HEK293 (cell line): ENCODE measurements at regions not wholly inside any gene's neighbourhood (a gene's known extent, or its start where the extent isn't known, plus 50 kb on each side); places are given as distances from the start of the nearest gene placed in this dataset.

Experiments used
- CTCF ChIA-PET: fragments of 350-600 bp; formaldehyde crosslinking; extraction: SDS; loops from one replicate; lab custom pipeline; 2021; ENCODE audit warnings: antibody characterized with exemption; lab: Yijun Ruan, JAX
- POLR2A ChIA-PET: fragments of 300-600 bp; formaldehyde crosslinking; extraction: SDS; loops from one replicate; lab custom pipeline; 2020; ENCODE audit warnings: antibody characterized with exemption, inconsistent platforms; lab: Yijun Ruan, JAX
- H3K27ac ChIP-seq: fragments of 200-500 bp; sonication (Bioruptor generic); 2 replicates; pipeline ENCODE4 v1.5.1; 2014; ENCODE audit warnings: low read depth, low read length, control low read depth, inconsistent platforms; ENCODE audit errors: extremely low read depth
- H3K36me3 ChIP-seq, 2 experiments: fragments of 200-500 bp in 1 of 2; sonication (Bioruptor generic) in 1 of 2; 1 replicate in 1 of 2; 2 replicates in 1 of 2; pipeline ENCODE4 v1.5.1; 2014 to 2017; ENCODE audit warnings: inconsistent platforms in 2 of 2, low read length in 2 of 2; ENCODE audit not compliant: control insufficient read depth in 2 of 2, insufficient read depth in 1 of 2
- H3K4me1 ChIP-seq: fragments of 200-500 bp; sonication (Bioruptor generic); 2 replicates; pipeline ENCODE4 v1.5.1; 2014; ENCODE audit warnings: mild to moderate bottlenecking, low read length, inconsistent platforms; ENCODE audit not compliant: control insufficient read depth, insufficient read depth
- H3K4me3 ChIP-seq: 2 replicates; pipeline ENCODE4 v1.5.1; 2011; ENCODE audit warnings: low read depth, mild to moderate bottlenecking, control low read depth, low read length, moderate library complexity
- H3K9me3 ChIP-seq: fragments of 200-500 bp; sonication (Bioruptor generic); 2 replicates; pipeline ENCODE4 v1.5.1; 2014; ENCODE audit warnings: low read depth, low read length, inconsistent platforms; ENCODE audit not compliant: control insufficient read depth, insufficient read depth
- BCL11A ChIP-seq: fragments of 450-650 bp; formaldehyde crosslinking; IDR thresholded peaks from 2 replicates; pipeline ENCODE4 v1.5.1; 2016; ENCODE audit warnings: low read depth, missing biosample characterization, missing genetic modification characterization
- CTCF ChIP-seq: fragments of 450-650 bp; formaldehyde crosslinking; IDR thresholded peaks from 2 replicates; pipeline ENCODE4 v1.5.1; 2016; ENCODE audit warnings: missing biosample characterization, missing genetic modification characterization
- OSR2 ChIP-seq: fragments of 450-650 bp; formaldehyde crosslinking; IDR thresholded peaks from 2 replicates; pipeline ENCODE4 v1.5.1; 2016; ENCODE audit warnings: missing biosample characterization, missing genetic modification characterization
- SP7 ChIP-seq: fragments of 450-650 bp; formaldehyde crosslinking; IDR thresholded peaks from 2 replicates; pipeline ENCODE4 v1.5.1; 2016; ENCODE audit warnings: missing biosample characterization, missing genetic modification characterization
- ZBTB26 ChIP-seq: fragments of 450-650 bp; formaldehyde crosslinking; optimal IDR thresholded peaks from 2 replicates; pipeline ENCODE3; 2016; ENCODE audit warnings: missing biosample characterization, mild to moderate bottlenecking, missing genetic modification characterization
- ZBTB48 ChIP-seq: fragments of 450-650 bp; formaldehyde crosslinking; IDR thresholded peaks from 2 replicates; pipeline ENCODE4 v1.5.1; 2016; ENCODE audit warnings: missing biosample characterization, missing genetic modification characterization
- ZNF133 ChIP-seq: fragments of 450-650 bp; formaldehyde crosslinking; IDR thresholded peaks from 2 replicates; pipeline ENCODE4 v1.5.1; 2016; ENCODE audit warnings: missing biosample characterization, missing genetic modification characterization
- ZNF2 ChIP-seq: fragments of 450-650 bp; formaldehyde crosslinking; IDR thresholded peaks from 2 replicates; pipeline ENCODE4 v1.5.1; 2016; ENCODE audit warnings: missing biosample characterization, missing genetic modification characterization
- ZNF302 ChIP-seq: fragments of 450-650 bp; formaldehyde crosslinking; IDR thresholded peaks from 2 replicates; pipeline ENCODE4 v1.5.1; 2016; ENCODE audit warnings: missing biosample characterization, missing genetic modification characterization, low read depth
- ZNF521 ChIP-seq: fragments of 450-650 bp; formaldehyde crosslinking; IDR thresholded peaks from 2 replicates; pipeline ENCODE4 v1.5.1; 2017; ENCODE audit warnings: missing biosample characterization, mild to moderate bottlenecking, missing genetic modification characterization
- ZNF585B ChIP-seq: fragments of 450-650 bp; formaldehyde crosslinking; IDR thresholded peaks from 2 replicates; pipeline ENCODE4 v1.5.1; 2016; ENCODE audit warnings: missing biosample characterization, missing genetic modification characterization
- ZNF624 ChIP-seq: fragments of 450-650 bp; formaldehyde crosslinking; IDR thresholded peaks from 2 replicates; pipeline ENCODE4 v1.5.1; 2017; ENCODE audit warnings: missing biosample characterization, missing genetic modification characterization
- ZNF654 ChIP-seq: fragments of 450-650 bp; formaldehyde crosslinking; IDR thresholded peaks from 2 replicates; pipeline ENCODE4 v1.5.1; 2016; ENCODE audit warnings: low read depth, missing biosample characterization, missing genetic modification characterization
- ZNF837 ChIP-seq: fragments of 450-650 bp; formaldehyde crosslinking; IDR thresholded peaks from 2 replicates; pipeline ENCODE4 v1.5.1; 2016; ENCODE audit warnings: missing biosample characterization, missing genetic modification characterization
- TF ChIP-seq, protein P1 (sequence below): fragments of 450-650 bp; formaldehyde crosslinking; IDR thresholded peaks from 2 replicates; pipeline ENCODE4 v1.5.1; 2016; ENCODE audit warnings: missing biosample characterization, missing genetic modification characterization, borderline replicate concordance
- TF ChIP-seq, protein P2 (sequence below): fragments of 450-650 bp; formaldehyde crosslinking; IDR thresholded peaks from 2 replicates; pipeline ENCODE4 v1.5.1; 2016; ENCODE audit warnings: missing biosample characterization, missing genetic modification characterization, low read depth

- no peak overlapping the region for H3K27ac ChIP-seq
- ChIA-PET CTCF (interaction anchor here (0.6 to 3.1 kb wide), 40 partner anchors 9 to 1554 kb away, joined by 3 to 59 read pairs (median 4); no protein-coding TSS in a partner anchor), POLR2A (no interaction called here)
- no peak overlapping the region for H3K4me3 ChIP-seq
- no peaks in the 10 kb centered on the region for H3K9me3 ChIP-seq
- H3K36me3 ChIP-seq, result no peaks in the 10 kb centered on the region
- TF ChIP-seq CTCF (tag by site-specific recombination) (peak; percentile 56; the same call in 1 of the 2 replicates), ZNF2 (tag by site-specific recombination) (peak; percentile 90), ZNF837 (tag by site-specific recombination) (no peak), OSR2 (tag by site-specific recombination) (0 out of 2 replicates have a peak, but pooled peaks have one; percentile 42), ZNF654 (tag by site-specific recombination) (peak; percentile 71)
- TF ChIP-seq, all 188 proteins: peak for 4
- H3K4me1 ChIP-seq, result no peaks in the 10 kb centered on the region
Measured at GRCh38 chr7:35519971-35520809, 174.7 kb downstream of the HERPUD2 start.

DNA sequence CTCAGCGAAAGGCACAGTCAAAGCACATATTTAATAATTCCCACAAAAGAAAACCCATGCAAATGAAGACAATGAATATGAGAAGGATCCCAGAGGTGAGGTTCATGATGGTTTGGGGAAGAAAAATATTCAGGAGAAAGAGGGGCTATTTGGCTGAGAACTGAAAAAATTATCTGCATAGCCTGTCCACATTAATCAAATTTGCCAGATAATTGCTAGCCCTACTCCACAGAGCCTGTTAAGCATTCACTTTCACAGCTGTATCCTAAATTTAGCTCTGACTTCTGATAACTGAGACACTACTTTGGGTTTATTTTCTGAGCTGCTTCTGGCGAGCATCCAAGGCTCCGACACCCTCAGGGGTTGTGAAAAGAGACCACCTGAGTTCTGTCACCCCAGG is 176.2 kb downstream of the HERPUD2 start:
- no peak overlapping the region for H3K27ac ChIP-seq
- TF ChIP-seq ZBTB26 (no peak), BCL11A (tag by site-specific recombination) (no peak), ZBTB48 (tag by site-specific recombination) (no peak), ZNF133 (tag by site-specific recombination) (no peak), ZNF302 (tag by site-specific recombination) (no peak)
- H3K4me1 ChIP-seq, result no peaks in the 10 kb centered on the region
- H3K9me3 ChIP-seq, result no peaks in the 10 kb centered on the region
- CTCF ChIA-PET, result interaction anchor here (1.1 to 3.1 kb wide), 3 partner anchors 10 to 94 kb away, joined by 4 to 12 read pairs (median 5); no protein-coding TSS in a partner anchor
- no peaks in the 10 kb centered on the region for H3K36me3 ChIP-seq
- POLR2A ChIA-PET, result no interaction called here
- H3K4me3 ChIP-seq, result no peak overlapping the region

- Histone ChIP-seq H3K27ac (no peak overlapping the region), H3K9me3 (no peaks in the 10 kb centered on the region), H3K4me1 (no peaks in the 10 kb centered on the region), H3K36me3 (no peaks in the 10 kb centered on the region), H3K4me3 (no peak overlapping the region)
- POLR2A ChIA-PET, result no interaction called here
- TF ChIP-seq ZNF521 (tag by site-specific recombination), result no peak
- TF ChIP-seq, protein P1, sequence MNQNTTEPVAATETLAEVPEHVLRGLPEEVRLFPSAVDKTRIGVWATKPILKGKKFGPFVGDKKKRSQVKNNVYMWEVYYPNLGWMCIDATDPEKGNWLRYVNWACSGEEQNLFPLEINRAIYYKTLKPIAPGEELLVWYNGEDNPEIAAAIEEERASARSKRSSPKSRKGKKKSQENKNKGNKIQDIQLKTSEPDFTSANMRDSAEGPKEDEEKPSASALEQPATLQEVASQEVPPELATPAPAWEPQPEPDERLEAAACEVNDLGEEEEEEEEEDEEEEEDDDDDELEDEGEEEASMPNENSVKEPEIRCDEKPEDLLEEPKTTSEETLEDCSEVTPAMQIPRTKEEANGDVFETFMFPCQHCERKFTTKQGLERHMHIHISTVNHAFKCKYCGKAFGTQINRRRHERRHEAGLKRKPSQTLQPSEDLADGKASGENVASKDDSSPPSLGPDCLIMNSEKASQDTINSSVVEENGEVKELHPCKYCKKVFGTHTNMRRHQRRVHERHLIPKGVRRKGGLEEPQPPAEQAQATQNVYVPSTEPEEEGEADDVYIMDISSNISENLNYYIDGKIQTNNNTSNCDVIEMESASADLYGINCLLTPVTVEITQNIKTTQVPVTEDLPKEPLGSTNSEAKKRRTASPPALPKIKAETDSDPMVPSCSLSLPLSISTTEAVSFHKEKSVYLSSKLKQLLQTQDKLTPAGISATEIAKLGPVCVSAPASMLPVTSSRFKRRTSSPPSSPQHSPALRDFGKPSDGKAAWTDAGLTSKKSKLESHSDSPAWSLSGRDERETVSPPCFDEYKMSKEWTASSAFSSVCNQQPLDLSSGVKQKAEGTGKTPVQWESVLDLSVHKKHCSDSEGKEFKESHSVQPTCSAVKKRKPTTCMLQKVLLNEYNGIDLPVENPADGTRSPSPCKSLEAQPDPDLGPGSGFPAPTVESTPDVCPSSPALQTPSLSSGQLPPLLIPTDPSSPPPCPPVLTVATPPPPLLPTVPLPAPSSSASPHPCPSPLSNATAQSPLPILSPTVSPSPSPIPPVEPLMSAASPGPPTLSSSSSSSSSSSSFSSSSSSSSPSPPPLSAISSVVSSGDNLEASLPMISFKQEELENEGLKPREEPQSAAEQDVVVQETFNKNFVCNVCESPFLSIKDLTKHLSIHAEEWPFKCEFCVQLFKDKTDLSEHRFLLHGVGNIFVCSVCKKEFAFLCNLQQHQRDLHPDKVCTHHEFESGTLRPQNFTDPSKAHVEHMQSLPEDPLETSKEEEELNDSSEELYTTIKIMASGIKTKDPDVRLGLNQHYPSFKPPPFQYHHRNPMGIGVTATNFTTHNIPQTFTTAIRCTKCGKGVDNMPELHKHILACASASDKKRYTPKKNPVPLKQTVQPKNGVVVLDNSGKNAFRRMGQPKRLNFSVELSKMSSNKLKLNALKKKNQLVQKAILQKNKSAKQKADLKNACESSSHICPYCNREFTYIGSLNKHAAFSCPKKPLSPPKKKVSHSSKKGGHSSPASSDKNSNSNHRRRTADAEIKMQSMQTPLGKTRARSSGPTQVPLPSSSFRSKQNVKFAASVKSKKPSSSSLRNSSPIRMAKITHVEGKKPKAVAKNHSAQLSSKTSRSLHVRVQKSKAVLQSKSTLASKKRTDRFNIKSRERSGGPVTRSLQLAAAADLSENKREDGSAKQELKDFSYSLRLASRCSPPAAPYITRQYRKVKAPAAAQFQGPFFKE (tag by site-specific recombination), result no peak
- TF ChIP-seq ZNF585B (tag by site-specific recombination), result no peak
- no peak for TF ChIP-seq SP7 (tag by site-specific recombination)
- TF ChIP-seq, protein P2, sequence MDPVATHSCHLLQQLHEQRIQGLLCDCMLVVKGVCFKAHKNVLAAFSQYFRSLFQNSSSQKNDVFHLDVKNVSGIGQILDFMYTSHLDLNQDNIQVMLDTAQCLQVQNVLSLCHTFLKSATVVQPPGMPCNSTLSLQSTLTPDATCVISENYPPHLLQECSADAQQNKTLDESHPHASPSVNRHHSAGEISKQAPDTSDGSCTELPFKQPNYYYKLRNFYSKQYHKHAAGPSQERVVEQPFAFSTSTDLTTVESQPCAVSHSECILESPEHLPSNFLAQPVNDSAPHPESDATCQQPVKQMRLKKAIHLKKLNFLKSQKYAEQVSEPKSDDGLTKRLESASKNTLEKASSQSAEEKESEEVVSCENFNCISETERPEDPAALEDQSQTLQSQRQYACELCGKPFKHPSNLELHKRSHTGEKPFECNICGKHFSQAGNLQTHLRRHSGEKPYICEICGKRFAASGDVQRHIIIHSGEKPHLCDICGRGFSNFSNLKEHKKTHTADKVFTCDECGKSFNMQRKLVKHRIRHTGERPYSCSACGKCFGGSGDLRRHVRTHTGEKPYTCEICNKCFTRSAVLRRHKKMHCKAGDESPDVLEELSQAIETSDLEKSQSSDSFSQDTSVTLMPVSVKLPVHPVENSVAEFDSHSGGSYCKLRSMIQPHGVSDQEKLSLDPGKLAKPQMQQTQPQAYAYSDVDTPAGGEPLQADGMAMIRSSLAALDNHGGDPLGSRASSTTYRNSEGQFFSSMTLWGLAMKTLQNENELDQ (tag by site-specific recombination), result no peak
- no peak for TF ChIP-seq ZNF624 (tag by site-specific recombination)
- CTCF ChIA-PET, result interaction anchor here (0.6 to 0.8 kb wide), 3 partner anchors 104 to 486 kb away, joined by 3 read pairs; no protein-coding TSS in a partner anchor
Measured at GRCh38 chr7:35516498-35516897, 178.4 kb downstream of the HERPUD2 start.
